ENCODE measurements at regions not wholly inside any gene's neighbourhood (a gene's known extent, or its start where the extent isn't known, plus 50 kb on each side); places are given as distances from the start of the nearest gene placed in this dataset.

DNA sequence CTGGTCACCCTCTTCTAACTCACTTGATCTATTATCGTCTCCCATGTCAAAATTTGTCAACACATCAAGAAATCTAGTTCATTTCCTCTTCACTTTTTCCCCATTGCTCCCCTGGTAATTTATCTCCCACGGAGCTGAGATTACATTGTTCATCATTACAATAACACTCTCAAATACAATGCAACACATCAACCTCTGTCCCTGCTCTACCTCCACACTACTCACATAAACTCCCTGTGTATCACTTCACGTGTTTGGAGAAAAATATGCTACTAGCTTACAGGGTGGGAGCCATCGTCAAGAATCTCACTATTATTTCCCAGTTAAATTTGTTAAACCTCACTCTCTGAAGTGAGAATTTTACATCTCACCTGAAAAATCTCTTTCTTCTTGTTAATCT is 1006.4 kb downstream of the ARAP2 start:
- Histone ChIP-seq H3K4me2 (ENCODE audit: low read length) (no peak overlapping the region), H3K36me3 (ENCODE audit: control insufficient read depth in 1 of 2, insufficient read depth in 2 of 2, low read length in 2 of 2) (no peaks in the 10 kb centered on the region), H3K79me2 (ENCODE audit: insufficient read depth, low read length) (no peaks in the 10 kb centered on the region), H3K9me3 (ENCODE audit: control insufficient read depth in 1 of 2, insufficient read depth in 1 of 2, low read depth in 1 of 2, low read length in 2 of 2) (no peaks in the 10 kb centered on the region), H2AFZ (ENCODE audit: low read depth, low read length, poor library complexity, severe bottlenecking) (no peak overlapping the region), H3K4me3 (replicated peaks in 1 of 2; ENCODE audit: low read depth in 1 of 2, low read length in 2 of 2) (no peak overlapping the region), H4K20me1 (ENCODE audit: insufficient read depth) (no peaks in the 10 kb centered on the region), H3K9me2 (ENCODE audit: insufficient read depth) (no peaks in the 10 kb centered on the region), H3K27me3 (ENCODE audit: insufficient read depth, low read length) (no peaks in the 10 kb centered on the region), H3K4me1 (ENCODE audit: control insufficient read depth in 1 of 2, insufficient read depth in 2 of 2, low read length in 2 of 2) (no peaks in the 10 kb centered on the region), H3K9ac (ENCODE audit: low read length) (no peak overlapping the region), H3K27ac (ENCODE audit: low read depth, low read length) (no peak overlapping the region)
- ChIA-PET POLR2A (no interaction called here), CTCF (no interaction called here), RAD21 (ENCODE audit: low non-redundant PET in 1 of 2, low total read pairs in 2 of 2, uncharacterized antibody in 2 of 2, unreplicated experiment in 2 of 2) (no interaction called here)
- BruUV-seq (replicated peaks), result no TSS peak
- intact Hi-C loops (cut with micrococcal nuclease), result no loop called here
- DNase-seq (ENCODE audit: low read depth, low spot score), result no peak
- TF ChIP-seq, protein P1, sequence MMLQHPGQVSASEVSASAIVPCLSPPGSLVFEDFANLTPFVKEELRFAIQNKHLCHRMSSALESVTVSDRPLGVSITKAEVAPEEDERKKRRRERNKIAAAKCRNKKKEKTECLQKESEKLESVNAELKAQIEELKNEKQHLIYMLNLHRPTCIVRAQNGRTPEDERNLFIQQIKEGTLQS (IDR thresholded peaks at IDR 0.05), result no peak
- TF ChIP-seq SP1 (IDR thresholded peaks at IDR 0.05; ENCODE audit: low read depth), result no peak
- TF ChIP-seq EGR1 (IDR thresholded peaks at IDR 0.05; ENCODE audit: low read depth), result no peak
- TF ChIP-seq POLR2A (IDR thresholded peaks at IDR 0.05; ENCODE audit: borderline replicate concordance, extremely low read depth, insufficient read depth, insufficient read length), result no peak
- TF ChIP-seq ELF1 (IDR thresholded peaks at IDR 0.05; ENCODE audit: borderline replicate concordance, low read depth), result no peak
- ATAC-seq, result no peak

DNA sequence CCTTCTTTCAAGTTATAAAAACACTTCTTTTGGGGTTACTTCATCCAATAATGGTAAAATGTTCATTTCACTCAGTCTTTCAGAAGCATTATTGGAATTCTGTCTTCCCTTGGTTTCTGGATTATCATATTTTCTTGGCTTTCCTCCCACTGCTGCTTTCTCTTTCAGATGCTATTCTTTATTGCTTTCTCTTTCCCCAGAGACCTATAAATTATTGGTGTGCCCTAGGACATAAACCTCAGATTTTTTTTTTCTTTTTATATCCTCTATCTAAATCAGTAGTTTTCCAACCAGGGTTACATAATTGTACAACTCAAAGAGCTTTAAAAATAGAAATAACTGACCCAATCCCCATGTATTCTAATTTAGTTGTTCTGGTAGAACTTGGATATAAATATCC is 1005.5 kb downstream of the ARAP2 start:
- H3K79me2 ChIP-seq (ENCODE audit: insufficient read depth, low read length), result no peaks in the 10 kb centered on the region
- BruUV-seq (replicated peaks), result no TSS peak
- no peak overlapping the region for H2AFZ ChIP-seq (ENCODE audit: low read depth, low read length, poor library complexity, severe bottlenecking)
- no peak for DNase-seq (ENCODE audit: low read depth, low spot score)
- intact Hi-C loops (cut with micrococcal nuclease), result no loop called here
- H3K9me2 ChIP-seq (ENCODE audit: insufficient read depth), result no peaks in the 10 kb centered on the region
- POLR2A ChIA-PET, result no interaction called here
- H3K9ac ChIP-seq (ENCODE audit: low read length), result no peak overlapping the region
- H3K27me3 ChIP-seq (ENCODE audit: insufficient read depth, low read length), result no peaks in the 10 kb centered on the region
- H3K36me3 ChIP-seq (ENCODE audit: control insufficient read depth in 1 of 2, insufficient read depth in 2 of 2, low read length in 2 of 2), result no peaks in the 10 kb centered on the region
- no peaks in the 10 kb centered on the region for H3K9me3 ChIP-seq (ENCODE audit: control insufficient read depth in 1 of 2, insufficient read depth in 1 of 2, low read depth in 1 of 2, low read length in 2 of 2)
- H4K20me1 ChIP-seq (ENCODE audit: insufficient read depth), result no peaks in the 10 kb centered on the region
- CTCF ChIA-PET, result no interaction called here
- no peak overlapping the region for H3K27ac ChIP-seq (ENCODE audit: low read depth, low read length)
- ATAC-seq, result no peak
- TF ChIP-seq, protein P1 (IDR thresholded peaks at IDR 0.05), result no peak
- no peak for TF ChIP-seq POLR2AphosphoS5 (IDR thresholded peaks at IDR 0.05; ENCODE audit: low read depth, low read length)
- TF ChIP-seq POLR2A (IDR thresholded peaks at IDR 0.05; ENCODE audit: borderline replicate concordance, extremely low read depth, insufficient read depth, insufficient read length), result no peak
- no peak for TF ChIP-seq ZFX (IDR thresholded peaks at IDR 0.05)
- TF ChIP-seq SRF (IDR thresholded peaks at IDR 0.05; ENCODE audit: low read depth), result no peak
- TF ChIP-seq ELF1 (IDR thresholded peaks at IDR 0.05; ENCODE audit: borderline replicate concordance, low read depth), result no peak
- H3K4me2 ChIP-seq (ENCODE audit: low read length), result no peak overlapping the region
- no peaks in the 10 kb centered on the region for H3K4me1 ChIP-seq (ENCODE audit: control insufficient read depth in 1 of 2, insufficient read depth in 2 of 2, low read length in 2 of 2)
- RAD21 ChIA-PET (ENCODE audit: low non-redundant PET in 1 of 2, low total read pairs in 2 of 2, uncharacterized antibody in 2 of 2, unreplicated experiment in 2 of 2), result no interaction called here
- H3K4me3 ChIP-seq (replicated peaks in 1 of 2; ENCODE audit: low read depth in 1 of 2, low read length in 2 of 2), result no peak overlapping the region

Measured in HCT116 (cell line).